ENCODE measurements at regions not wholly inside any gene's neighbourhood (a gene's known extent, or its start where the extent isn't known, plus 50 kb on each side); places are given as distances from the start of the nearest gene placed in this dataset.
A peak's percentile ranks its signal among the peaks of the same experiment; 100 is the strongest.

- Mint-ChIP-seq H3K36me3 (ENCODE audit: low read depth, unreplicated experiment) (no peaks in the 10 kb centered on the region), H3K9me3 (ENCODE audit: unreplicated experiment) (no peaks in the 10 kb centered on the region), H3K27me3 (ENCODE audit: low read depth, unreplicated experiment) (peaks cover 2% of the 10 kb centered on the region), H3K27ac (ENCODE audit: unreplicated experiment) (no peak overlapping the region), H3K4me3 (ENCODE audit: unreplicated experiment) (no peak overlapping the region), H3K4me1 (ENCODE audit: low read depth, unreplicated experiment) (no peaks in the 10 kb centered on the region)
- no peaks in the 10 kb centered on the region for H3K9me3 ChIP-seq (ENCODE audit: insufficient read depth, low read depth, low read length)
- H3K4me2 ChIP-seq (ENCODE audit: low read length), result no peak overlapping the region
- H4K20me1 ChIP-seq (ENCODE audit: insufficient read depth, low read length), result no peaks in the 10 kb centered on the region
- no peak overlapping the region for H2AFZ ChIP-seq (ENCODE audit: low read depth, low read length)
- no peak for FAIRE-seq
- TF ChIP-seq CTCF (IDR thresholded peaks at IDR 0.05; ENCODE audit: insufficient read depth, low read depth, low read length) (no peak), EZH2 (IDR thresholded peaks at IDR 0.05; ENCODE audit: insufficient read depth, low read length) (no peak)
- no peak overlapping the region for H3K27ac ChIP-seq (ENCODE audit: low read depth, low read length)
- no peak for DNase-seq (ENCODE audit: low read depth)
- H3K4me3 ChIP-seq (ENCODE audit: insufficient read depth, low read depth, low read length), result no peak overlapping the region
- H3K9ac ChIP-seq (ENCODE audit: low read length), result no peak overlapping the region
- H3K27me3 ChIP-seq (ENCODE audit: insufficient read depth, low read length), result no peaks in the 10 kb centered on the region
- H3K36me3 ChIP-seq (ENCODE audit: insufficient read depth, low read length), result no peaks in the 10 kb centered on the region
- H3K79me2 ChIP-seq (ENCODE audit: insufficient read depth, low read length), result no peaks in the 10 kb centered on the region
- H3K4me1 ChIP-seq (ENCODE audit: insufficient read depth, low read length), result no peaks in the 10 kb centered on the region
Measured at GRCh38 chr12:89985935-89986334, 277.3 kb upstream of the ATP2B1 start.

GRCh38 chr12:89984846-89985245, 276.2 kb upstream of the ATP2B1 start:
- no peak for TF ChIP-seq EZH2 (IDR thresholded peaks at IDR 0.05; ENCODE audit: insufficient read depth, low read length)
- no peak for TF ChIP-seq CTCF (IDR thresholded peaks at IDR 0.05; ENCODE audit: insufficient read depth, low read depth, low read length)
- H3K4me1 Mint-ChIP-seq (ENCODE audit: low read depth, unreplicated experiment), result peaks cover 7% of the 10 kb centered on the region
- Histone ChIP-seq H3K27ac (ENCODE audit: low read depth, low read length) (no peak overlapping the region), H3K4me3 (ENCODE audit: insufficient read depth, low read depth, low read length) (no peak overlapping the region), H3K4me1 (ENCODE audit: insufficient read depth, low read length) (no peaks in the 10 kb centered on the region), H3K36me3 (ENCODE audit: insufficient read depth, low read length) (no peaks in the 10 kb centered on the region), H3K9me3 (ENCODE audit: insufficient read depth, low read depth, low read length) (no peaks in the 10 kb centered on the region), H3K27me3 (ENCODE audit: insufficient read depth, low read length) (no peaks in the 10 kb centered on the region), H3K4me2 (ENCODE audit: low read length) (no peak overlapping the region), H2AFZ (ENCODE audit: low read depth, low read length) (no peak overlapping the region), H4K20me1 (ENCODE audit: insufficient read depth, low read length) (no peaks in the 10 kb centered on the region), H3K9ac (ENCODE audit: low read length) (no peak overlapping the region), H3K79me2 (ENCODE audit: insufficient read depth, low read length) (no peaks in the 10 kb centered on the region)
- DNase-seq (ENCODE audit: low read depth) (no peak), FAIRE-seq (no peak)
- peak overlapping the region; percentile 62 for H3K27ac Mint-ChIP-seq (ENCODE audit: unreplicated experiment)
- H3K27me3 Mint-ChIP-seq (ENCODE audit: low read depth, unreplicated experiment), result peaks cover 2% of the 10 kb centered on the region
- no peaks in the 10 kb centered on the region for H3K36me3 Mint-ChIP-seq (ENCODE audit: low read depth, unreplicated experiment)
- no peak overlapping the region for H3K4me3 Mint-ChIP-seq (ENCODE audit: unreplicated experiment)
- H3K9me3 Mint-ChIP-seq (ENCODE audit: unreplicated experiment), result no peaks in the 10 kb centered on the region

GRCh38 chr12:89983622-89984021, 275.0 kb upstream of the ATP2B1 start:
- Histone ChIP-seq H4K20me1 (ENCODE audit: insufficient read depth, low read length) (no peaks in the 10 kb centered on the region), H3K4me3 (ENCODE audit: insufficient read depth, low read depth, low read length) (no peak overlapping the region), H3K9ac (ENCODE audit: low read length) (no peak overlapping the region), H3K27me3 (ENCODE audit: insufficient read depth, low read length) (no peaks in the 10 kb centered on the region), H3K4me2 (ENCODE audit: low read length) (no peak overlapping the region), H3K4me1 (ENCODE audit: insufficient read depth, low read length) (no peaks in the 10 kb centered on the region), H2AFZ (ENCODE audit: low read depth, low read length) (no peak overlapping the region), H3K9me3 (ENCODE audit: insufficient read depth, low read depth, low read length) (no peaks in the 10 kb centered on the region), H3K27ac (ENCODE audit: low read depth, low read length) (no peak overlapping the region), H3K36me3 (ENCODE audit: insufficient read depth, low read length) (no peaks in the 10 kb centered on the region), H3K79me2 (ENCODE audit: insufficient read depth, low read length) (no peaks in the 10 kb centered on the region)
- Mint-ChIP-seq H3K4me1 (ENCODE audit: low read depth, unreplicated experiment) (peaks cover 7% of the 10 kb centered on the region), H3K9me3 (ENCODE audit: unreplicated experiment) (no peaks in the 10 kb centered on the region), H3K27ac (ENCODE audit: unreplicated experiment) (no peak overlapping the region), H3K36me3 (ENCODE audit: low read depth, unreplicated experiment) (no peaks in the 10 kb centered on the region), H3K27me3 (ENCODE audit: low read depth, unreplicated experiment) (peaks cover 2% of the 10 kb centered on the region), H3K4me3 (ENCODE audit: unreplicated experiment) (no peak overlapping the region)
- FAIRE-seq, result no peak
- DNase-seq (ENCODE audit: low read depth), result no peak
- TF ChIP-seq EZH2 (IDR thresholded peaks at IDR 0.05; ENCODE audit: insufficient read depth, low read length) (no peak), CTCF (IDR thresholded peaks at IDR 0.05; ENCODE audit: insufficient read depth, low read depth, low read length) (no peak)
